ENCODE measurements at regions not wholly inside any gene's neighbourhood (a gene's known extent, or its start where the extent isn't known, plus 50 kb on each side); places are given as distances from the start of the nearest gene placed in this dataset.

- TF ChIP-seq RXRA (IDR thresholded peaks at IDR 0.05; ENCODE audit: insufficient read depth, low read depth, low read length) (no peak), KDM5A (IDR thresholded peaks at IDR 0.05; ENCODE audit: low read length) (no peak), TEAD4 (IDR thresholded peaks at IDR 0.05; ENCODE audit: low read depth, low read length) (no peak), EGR1 (IDR thresholded peaks at IDR 0.05; ENCODE audit: borderline replicate concordance, low read depth, low read length) (no peak)
Measured at GRCh38 chr1:2945821-2946231, 75.4 kb upstream of the ACTRT2 start (continued).
